Colonic mucosa (tissue), 4 donors: ENCODE measurements at regions not wholly inside any gene's neighbourhood (a gene's known extent, or its start where the extent isn't known, plus 50 kb on each side); places are given as distances from the start of the nearest gene placed in this dataset.

Source experiments
- DNase-seq: peaks from one replicate; pipeline ENCODE4 v3.0.0-alpha.2; 2020
- H3K27ac ChIP-seq: fragments of 200-600 bp; one replicate; pipeline ENCODE4 v1.8.0; 2021
- H3K27me3 ChIP-seq: fragments of 200-600 bp; one replicate; pipeline ENCODE4 v1.8.0; 2021
- H3K36me3 ChIP-seq: fragments of 200-600 bp; one replicate; pipeline ENCODE4 v1.8.0; 2021
- H3K4me1 ChIP-seq: fragments of 200-600 bp; one replicate; pipeline ENCODE4 v1.8.0; 2021; ENCODE audit warnings: mild to moderate bottlenecking
- H3K4me3 ChIP-seq: fragments of 200-600 bp; one replicate; pipeline ENCODE4 v1.8.0; 2021
- H3K9ac ChIP-seq, 2 donors: one replicate each; pipeline ENCODE4 v1.7.0; 2013; ENCODE audit warnings: control low read depth in 2 of 2, low read depth in 2 of 2, low read length in 2 of 2
- H3K9me3 ChIP-seq: fragments of 200-600 bp; one replicate; pipeline ENCODE4 v1.8.0; 2021
- CTCF ChIP-seq: fragments of 200-600 bp; IDR thresholded peaks from one replicate; pipeline ENCODE4 v1.8.0; 2022; ENCODE audit warnings: antibody characterized with exemption, mild to moderate bottlenecking
- intact Hi-C: fragments of 100-400 bp; cut with DNase I; formaldehyde crosslinking; loops from one replicate; pipeline ENCODE4 v1.14.1; 2022
- donor health status: healthy.
- donor health status: DM: no; HTN: no; CAD: no.
- donor health status: DM: no; HTN: no; CAD: no.

GRCh38 chr9:23596913-23597634 lies 229.0 kb downstream of the ELAVL2 start:
- Histone ChIP-seq H3K4me1 (no peaks in the 10 kb centered on the region), H3K27me3 (no peaks in the 10 kb centered on the region), H3K9ac (no peak overlapping the region), H3K27ac (no peak overlapping the region), H3K9me3 (no peaks in the 10 kb centered on the region), H3K4me3 (no peak overlapping the region), H3K36me3 (no peaks in the 10 kb centered on the region)
- no peak for TF ChIP-seq CTCF
- no peak for DNase-seq
- intact Hi-C loops: no loop called here

GRCh38 chr9:23598994-23599393 lies 227.0 kb downstream of the ELAVL2 start:
- Histone ChIP-seq H3K4me3 (no peak overlapping the region), H3K9me3 (no peaks in the 10 kb centered on the region), H3K4me1 (no peaks in the 10 kb centered on the region), H3K36me3 (no peaks in the 10 kb centered on the region), H3K27ac (no peak overlapping the region), H3K9ac (no peak overlapping the region), H3K27me3 (no peaks in the 10 kb centered on the region)
- no peak for TF ChIP-seq CTCF
- no peak for DNase-seq
- intact Hi-C loops: no loop called here

GRCh38 chr9:23603311-23603710 lies 222.7 kb downstream of the ELAVL2 start:
- Histone ChIP-seq H3K4me3 (no peak overlapping the region), H3K36me3 (no peaks in the 10 kb centered on the region), H3K27ac (no peak overlapping the region), H3K27me3 (no peaks in the 10 kb centered on the region), H3K9ac (no peak overlapping the region), H3K4me1 (no peaks in the 10 kb centered on the region), H3K9me3 (no peaks in the 10 kb centered on the region)
- DNase-seq: no peak
- intact Hi-C loops: no loop called here
- TF ChIP-seq CTCF: no peak

GRCh38 chr9:23606107-23606506 lies 219.9 kb downstream of the ELAVL2 start:
- no peak overlapping the region for H3K27ac ChIP-seq
- no peaks in the 10 kb centered on the region for H3K36me3 ChIP-seq
- no peak for DNase-seq
- no peaks in the 10 kb centered on the region for H3K9me3 ChIP-seq
- no peaks in the 10 kb centered on the region for H3K4me1 ChIP-seq
- TF ChIP-seq CTCF: no peak
- no peaks in the 10 kb centered on the region for H3K27me3 ChIP-seq
- intact Hi-C loops: no loop called here
- no peak overlapping the region for H3K4me3 ChIP-seq
- no peak overlapping the region for H3K9ac ChIP-seq

- Histone ChIP-seq H3K9me3 (no peaks in the 10 kb centered on the region), H3K9ac (no peak overlapping the region), H3K27me3 (no peaks in the 10 kb centered on the region), H3K4me1 (no peaks in the 10 kb centered on the region), H3K27ac (no peak overlapping the region), H3K36me3 (no peaks in the 10 kb centered on the region), H3K4me3 (no peak overlapping the region)
- DNase-seq: no peak
- intact Hi-C loops: no loop called here
- TF ChIP-seq CTCF: no peak
Measured at GRCh38 chr9:23608456-23608855, 217.6 kb downstream of the ELAVL2 start.
